H1 (cell line): ENCODE measurements at regions not wholly inside any gene's neighbourhood (a gene's known extent, or its start where the extent isn't known, plus 50 kb on each side); places are given as distances from the start of the nearest gene placed in this dataset.

ENCODE experiments used
- CHD2 ChIP-seq: IDR thresholded peaks from 2 replicates; pipeline ENCODE4 v1.6.1; 2012; ENCODE audit warnings: low read length, improper control_type of control experiment
- KDM5A ChIP-seq: fragments of 200-600 bp; IDR thresholded peaks from 2 replicates; pipeline ENCODE4 v1.7.1; 2012; ENCODE audit warnings: mild to moderate bottlenecking, low read length, inconsistent platforms, mixed read lengths
- RNF2 ChIP-seq: fragments of 200-900, 300-1000 bp; sonication (generic); IDR thresholded peaks from 2 replicates; pipeline ENCODE4 v1.7.1; 2016; ENCODE audit warnings: borderline replicate concordance, low read depth, mild to moderate bottlenecking, antibody characterized with exemption, low read length; ENCODE audit not compliant: poor library complexity, severe bottlenecking; ENCODE audit errors: missing control alignments
- SIX5 ChIP-seq: IDR thresholded peaks from 2 replicates; pipeline ENCODE4 v1.6.1; 2011; ENCODE audit warnings: mild to moderate bottlenecking, low read depth, low read length
- SP1 ChIP-seq: IDR thresholded peaks from 2 replicates; pipeline ENCODE4 v1.6.1; 2011; ENCODE audit warnings: low read depth, low read length
- TEAD4 ChIP-seq: IDR thresholded peaks from 2 replicates; pipeline ENCODE4 v1.6.1; 2012; ENCODE audit warnings: low read depth, low read length, inconsistent platforms, mixed read lengths

GRCh38 chr2:146913476-146913875 lies 931.4 kb upstream of the ACVR2A start (continued):
- TF ChIP-seq RNF2 (no peak), CHD2 (no peak), TEAD4 (no peak), KDM5A (no peak), SP1 (no peak), SIX5 (no peak)
- TF ChIP-seq, all 59 proteins: peak for 0
